H1 (cell line): ENCODE measurements at regions not wholly inside any gene's neighbourhood (a gene's known extent, or its start where the extent isn't known, plus 50 kb on each side); places are given as distances from the start of the nearest gene placed in this dataset.

Experiments
- CTCF ChIA-PET: fragments of 300-600 bp; sonication (Branson Sonifier 250); formaldehyde crosslinking; loops from one replicate; lab custom pipeline; 2021; ENCODE audit not compliant: partially characterized antibody; lab: Charles Lee
- POLR2A ChIA-PET: fragments of 300-600 bp; sonication (Branson Sonifier 250); formaldehyde crosslinking; loops from one replicate; lab custom pipeline; 2021; ENCODE audit warnings: inconsistent platforms; ENCODE audit not compliant: partially characterized antibody; lab: Charles Lee
- DNase-seq, 2 experiments: peaks; one replicate each; pipeline versions ENCODE4 v3.0.0 to v3.0.0-alpha.2; 2010 to 2022; ENCODE audit warnings: low spot score in 2 of 2, low read depth in 1 of 2, mixed read lengths in 1 of 2
- FAIRE-seq: peaks from 2 replicates; lab custom pipeline; 2011; peaks lifted over from hg19 to GRCh38; lab: Jason Lieb, UNC
- H2AFZ ChIP-seq: 2 replicates; pipeline ENCODE4 v1.8.1; 2012; ENCODE audit warnings: low read length, inconsistent platforms
- H2AK5ac ChIP-seq: 2 replicates; pipeline ENCODE4 v1.6.1; 2013; ENCODE audit warnings: low read depth, low read length
- H2BK120ac ChIP-seq: replicated peaks from 2 replicates; pipeline ENCODE3; 2013; ENCODE audit warnings: low read depth, low read length, inconsistent platforms
- H2BK12ac ChIP-seq: 2 replicates; pipeline ENCODE4 v1.6.1; 2013; ENCODE audit warnings: low read depth, low read length
- H2BK15ac ChIP-seq: 2 replicates; pipeline ENCODE4 v1.6.1; 2013; ENCODE audit warnings: low read length
- H2BK20ac ChIP-seq: 2 replicates; pipeline ENCODE4 v1.6.1; 2013; ENCODE audit warnings: low read length
- H2BK5ac ChIP-seq: 2 replicates; pipeline ENCODE4 v1.6.1; 2013; ENCODE audit warnings: low read depth, low read length
- H3K14ac ChIP-seq: 2 replicates; pipeline ENCODE4 v1.6.1; 2013; ENCODE audit warnings: inconsistent platforms; ENCODE audit not compliant: insufficient read length
- H3K18ac ChIP-seq: 2 replicates; pipeline ENCODE4 v1.6.1; 2013; ENCODE audit warnings: low read length; ENCODE audit errors: extremely low read depth
- H3K23ac ChIP-seq: 2 replicates; pipeline ENCODE4 v1.6.1; 2013; ENCODE audit warnings: inconsistent platforms; ENCODE audit not compliant: insufficient read length
- H3K23me2 ChIP-seq: 2 replicates; pipeline ENCODE4 v1.6.1; 2013; ENCODE audit warnings: low read depth, low read length
- H3K27ac ChIP-seq: 2 replicates; pipeline ENCODE4 v1.6.1; 2011; ENCODE audit warnings: low read depth, low read length, inconsistent platforms
- H3K27me3 ChIP-seq, 4 experiments: replicated peaks in 1 of 4; 1 replicate in 1 of 4; 2 replicates in 3 of 4; pipeline versions ENCODE4 v1.6.1 to v1.8.1; 2011 to 2013; ENCODE audit warnings: low read length in 3 of 4, mild to moderate bottlenecking in 3 of 4, inconsistent platforms in 2 of 4, mixed read lengths in 2 of 4, moderate library complexity in 1 of 4; ENCODE audit not compliant: control insufficient read depth in 3 of 4, insufficient read depth in 3 of 4; ENCODE audit errors: extremely low read depth in 1 of 4
- H3K36me3 ChIP-seq, 4 experiments: 2 replicates each; pipeline versions ENCODE4 v1.6.1 to v1.8.1; 2011 to 2013; ENCODE audit warnings: mild to moderate bottlenecking in 4 of 4, low read length in 3 of 4, moderate library complexity in 2 of 4, control low read depth in 1 of 4, inconsistent platforms in 1 of 4; ENCODE audit not compliant: insufficient read depth in 4 of 4, control insufficient read depth in 2 of 4
- H3K4ac ChIP-seq: replicated peaks from 2 replicates; pipeline ENCODE3; 2013; ENCODE audit warnings: low read length, low read depth, mixed read lengths, inconsistent platforms; ENCODE audit not compliant: insufficient read length
- H3K4me1 ChIP-seq, 4 experiments: replicated peaks in 1 of 4; 1 replicate in 1 of 4; 2 replicates in 3 of 4; pipeline versions ENCODE4 v1.6.1 to v1.8.1; 2011 to 2013; ENCODE audit warnings: low read length in 3 of 4, inconsistent platforms in 2 of 4, mixed read lengths in 1 of 4; ENCODE audit not compliant: insufficient read depth in 4 of 4, control insufficient read depth in 3 of 4
- H3K4me2 ChIP-seq, 2 experiments: 2 replicates each; pipeline versions ENCODE4 v1.6.1 to v1.8.1; 2011 to 2013; ENCODE audit warnings: low read depth in 2 of 2, low read length in 2 of 2, control low read depth in 1 of 2, inconsistent platforms in 1 of 2, mild to moderate bottlenecking in 1 of 2; ENCODE audit not compliant: insufficient read depth in 1 of 2
- H3K4me3 ChIP-seq, 4 experiments: fragments of 200-600, 300-600 bp in 1 of 4; sonication (generic), shearing (Covaris generic), sonication (Bioruptor Twin) in 1 of 4; 2 replicates each; pipeline versions ENCODE4 v1.5.1 to v1.8.1; 2011 to 2016; ENCODE audit warnings: low read length in 4 of 4, low read depth in 3 of 4, control low read depth in 2 of 4, inconsistent platforms in 2 of 4, mild to moderate bottlenecking in 2 of 4, mixed read lengths in 1 of 4, moderate library complexity in 1 of 4; ENCODE audit not compliant: insufficient read depth in 2 of 4; ENCODE audit errors: extremely low read depth in 1 of 4
- H3K56ac ChIP-seq: replicated peaks from 2 replicates; pipeline ENCODE3; 2013; ENCODE audit warnings: low read depth, mild to moderate bottlenecking, mixed read lengths, low read length, inconsistent platforms; ENCODE audit not compliant: insufficient read length
- H3K79me1 ChIP-seq: 2 replicates; pipeline ENCODE4 v1.6.1; 2013; ENCODE audit warnings: low read depth, low read length, control low read depth
- H3K79me2 ChIP-seq, 2 experiments: 2 replicates each; pipeline versions ENCODE4 v1.6.1 to v1.8.1; 2012 to 2013; ENCODE audit warnings: low read length in 2 of 2, mild to moderate bottlenecking in 2 of 2, inconsistent platforms in 1 of 2; ENCODE audit not compliant: insufficient read depth in 2 of 2, control insufficient read depth in 1 of 2
- H3K9ac ChIP-seq, 4 experiments: replicated peaks in 1 of 4; 1 replicate in 1 of 4; 2 replicates in 3 of 4; pipeline versions ENCODE4 v1.6.1 to v1.8.1; 2011 to 2013; ENCODE audit warnings: low read depth in 3 of 4, low read length in 3 of 4, control low read depth in 2 of 4, mild to moderate bottlenecking in 2 of 4, moderate library complexity in 2 of 4, inconsistent platforms in 1 of 4; ENCODE audit errors: extremely low read depth in 1 of 4
- H3K9me3 ChIP-seq, 2 experiments: 2 replicates each; pipeline versions ENCODE4 v1.6.1 to v1.8.1; 2012 to 2013; ENCODE audit warnings: mild to moderate bottlenecking in 2 of 2, moderate library complexity in 2 of 2, control low read depth in 1 of 2, inconsistent platforms in 1 of 2, low read depth in 1 of 2, low read length in 1 of 2, mixed read lengths in 1 of 2; ENCODE audit not compliant: insufficient read depth in 2 of 2
- H4K20me1 ChIP-seq, 2 experiments: replicated peaks in 1 of 2; 2 replicates each; pipeline versions ENCODE3 to v1.8.1; 2011 to 2013; ENCODE audit warnings: inconsistent platforms in 2 of 2, low read length in 2 of 2, mild to moderate bottlenecking in 1 of 2; ENCODE audit not compliant: insufficient read depth in 2 of 2, control insufficient read depth in 1 of 2
- H4K5ac ChIP-seq: 2 replicates; pipeline ENCODE4 v1.6.1; 2013; ENCODE audit warnings: low read length, low read depth, mixed read lengths, inconsistent platforms; ENCODE audit not compliant: insufficient read length
- H4K8ac ChIP-seq: 2 replicates; pipeline ENCODE4 v1.8.0; 2013; ENCODE audit warnings: mild to moderate bottlenecking, moderate library complexity, low read length, inconsistent platforms; ENCODE audit not compliant: insufficient read depth; ENCODE audit errors: extremely low read depth
- H4K91ac ChIP-seq: replicated peaks from 2 replicates; pipeline ENCODE3; 2013; ENCODE audit warnings: low read length, mixed read lengths, inconsistent platforms; ENCODE audit not compliant: insufficient read length
- ASH2L ChIP-seq: fragments of 200-600, 300-600 bp; sonication (generic); IDR thresholded peaks from one replicate; pipeline ENCODE4 v1.7.1; 2017; ENCODE audit warnings: low read length
- ATF3 ChIP-seq: IDR thresholded peaks from 2 replicates; pipeline ENCODE4 v1.6.1; 2011; ENCODE audit warnings: low read depth, mild to moderate bottlenecking, low read length; ENCODE audit not compliant: insufficient read depth
- CREB1 ChIP-seq: IDR thresholded peaks from 2 replicates; pipeline ENCODE4 v1.6.1; 2012; ENCODE audit warnings: inconsistent platforms
- GTF2F1 ChIP-seq: IDR thresholded peaks from 2 replicates; pipeline ENCODE4 v1.6.1; 2012; ENCODE audit warnings: low read depth, low read length, improper control_type of control experiment, borderline replicate concordance
- JUN ChIP-seq: IDR thresholded peaks from 2 replicates; pipeline ENCODE4 v1.6.1; 2011; ENCODE audit warnings: low read depth, mild to moderate bottlenecking, improper control_type of control experiment, low read length
- KDM4A ChIP-seq: IDR thresholded peaks from one replicate; pipeline ENCODE4 v1.7.1; 2012; ENCODE audit warnings: low read depth, mild to moderate bottlenecking, moderate library complexity, low read length, inconsistent platforms; ENCODE audit not compliant: severe bottlenecking
- KDM5A ChIP-seq: fragments of 200-600 bp; IDR thresholded peaks from 2 replicates; pipeline ENCODE4 v1.7.1; 2012; ENCODE audit warnings: mild to moderate bottlenecking, low read length, inconsistent platforms, mixed read lengths
- NRF1 ChIP-seq: IDR thresholded peaks from 2 replicates; pipeline ENCODE4 v1.6.1; 2011; ENCODE audit warnings: mild to moderate bottlenecking, low read depth, low read length, improper control_type of control experiment
- PHF8 ChIP-seq: fragments of 200-600 bp; sonication (generic); conservative IDR thresholded peaks from 2 replicates; pipeline ENCODE4 v1.7.1; 2012; ENCODE audit warnings: low read depth, mild to moderate bottlenecking, inconsistent platforms, low read length, moderate library complexity
- POLR2A ChIP-seq, 2 experiments: IDR thresholded peaks; 1 replicate in 1 of 2; 2 replicates in 1 of 2; pipeline ENCODE4 v1.6.1; 2011; ENCODE audit warnings: low read depth in 2 of 2, low read length in 2 of 2, mild to moderate bottlenecking in 2 of 2; ENCODE audit errors: control extremely low read depth in 1 of 2
- RXRA ChIP-seq: IDR thresholded peaks from 2 replicates; pipeline ENCODE4 v1.6.1; 2011; ENCODE audit warnings: low read depth, mild to moderate bottlenecking, low read length, moderate library complexity; ENCODE audit not compliant: insufficient read depth
- SIRT6 ChIP-seq: IDR thresholded peaks from one replicate; pipeline ENCODE4 v1.7.1; 2012; ENCODE audit warnings: low read length, inconsistent platforms
- SIX5 ChIP-seq: IDR thresholded peaks from 2 replicates; pipeline ENCODE4 v1.6.1; 2011; ENCODE audit warnings: mild to moderate bottlenecking, low read depth, low read length
- SP1 ChIP-seq: IDR thresholded peaks from 2 replicates; pipeline ENCODE4 v1.6.1; 2011; ENCODE audit warnings: low read depth, low read length
- SRF ChIP-seq: IDR thresholded peaks from 2 replicates; pipeline ENCODE4 v1.6.1; 2011; ENCODE audit warnings: mild to moderate bottlenecking, low read depth, low read length, moderate library complexity
- YY1 ChIP-seq: IDR thresholded peaks from 2 replicates; pipeline ENCODE4 v1.6.1; 2011; ENCODE audit warnings: low read depth, mild to moderate bottlenecking, low read length
- WGBS, 2 experiments: shearing (Covaris generic) in 1 of 2; methylation state at CpG; one replicate each; pipeline versions ENCODE4 v1.1.6 to v1.1.7; 2013 to 2015; ENCODE audit warnings: low lambda C conversion rate in 2 of 2, mixed read lengths in 2 of 2, inconsistent platforms in 1 of 2, low coverage in 1 of 2, missing lambda C conversion rate in 1 of 2; ENCODE audit not compliant: insufficient replicate concordance in 2 of 2, insufficient coverage in 1 of 2, insufficient read length in 1 of 2; ENCODE audit errors: extremely low coverage in 1 of 2, missing lambda C conversion rate in 1 of 2; 5-methylcytosine and 5-hydroxymethylcytosine counted together

- no peak for FAIRE-seq
- 82% methylated on average over 7 of the region's 7 CpGs; no CpG with 5 or more reads in 1 of the 2 experiments for WGBS, 2 experiments
- no peak for TF ChIP-seq JUN
- TF ChIP-seq POLR2A (IDR thresholded peaks at IDR 0.05; ENCODE audit: control extremely low read depth in 1 of 2, low read depth in 2 of 2, low read length in 2 of 2) = no peak
- TF ChIP-seq GTF2F1 = no peak
- TF ChIP-seq SP1 = no peak
- TF ChIP-seq ATF3 = no peak
- no peak for TF ChIP-seq SRF
- no peak for TF ChIP-seq YY1
- no peak for TF ChIP-seq KDM4A
- TF ChIP-seq SIRT6 = no peak
- TF ChIP-seq NRF1 = no peak
- no peak for TF ChIP-seq KDM5A
- no peak for TF ChIP-seq RXRA
- no peak for TF ChIP-seq CREB1
- TF ChIP-seq SIX5 = no peak
- no peak for TF ChIP-seq PHF8
- no peak for TF ChIP-seq ASH2L
Observed at GRCh38 chr15:52862677-52863076, 72.5 kb upstream of the ONECUT1 start.

More at GRCh38 chr15:52862677-52863076, 72.5 kb upstream of the ONECUT1 start:
- ChIA-PET CTCF (interaction anchor here (0.9 to 1.4 kb wide), 3 partner anchors 79 to 645 kb away, joined by 3 to 4 read pairs (median 3); no protein-coding TSS in a partner anchor), POLR2A (interaction anchor here (1.2 kb wide), 1 partner anchor 58 kb away, joined by 3 read pairs; no protein-coding TSS in a partner anchor)
- no peaks in the 10 kb centered on the region for H3K23me2 ChIP-seq
- no peak overlapping the region for H2BK120ac ChIP-seq
- H2AFZ ChIP-seq = no peak overlapping the region
- no peak overlapping the region for H3K4me3 ChIP-seq
- no peak overlapping the region for H3K23ac ChIP-seq
- H3K4ac ChIP-seq = no peak overlapping the region
- H3K9me3 ChIP-seq = no peaks in the 10 kb centered on the region
- no peak overlapping the region for H3K4me2 ChIP-seq
- no peaks in the 10 kb centered on the region for H4K20me1 ChIP-seq
- no peak overlapping the region for H3K9ac ChIP-seq
- no peak overlapping the region for H2BK20ac ChIP-seq
- no peak overlapping the region for H4K5ac ChIP-seq
- peaks cover 0 to 12% (median 11%) of the 10 kb centered on the region in 4 experiments; a peak in 5 of 7 replicates for H3K4me1 ChIP-seq
- no peak overlapping the region for H3K27ac ChIP-seq
- no peak overlapping the region for H4K91ac ChIP-seq
- H3K36me3 ChIP-seq = no peaks in the 10 kb centered on the region
- H3K14ac ChIP-seq = no peak overlapping the region
- DNase-seq = no peak
- no peak overlapping the region for H2BK15ac ChIP-seq
- no peak overlapping the region for H4K8ac ChIP-seq
- H2BK5ac ChIP-seq = no peak overlapping the region
- no peak overlapping the region for H3K56ac ChIP-seq
- H2BK12ac ChIP-seq = no peak overlapping the region
- no peak overlapping the region for H3K18ac ChIP-seq
- no peak overlapping the region for H2AK5ac ChIP-seq
- no peaks in the 10 kb centered on the region; the same call in 1 of the 2 replicates for H3K79me1 ChIP-seq
- H3K27me3 ChIP-seq = peaks cover 0 to 4% (median 0%) of the 10 kb centered on the region in 4 experiments; a peak in 1 of 7 replicates
- H3K79me2 ChIP-seq = no peaks in the 10 kb centered on the region
